Naive B cell (primary cell): ENCODE measurements at regions not wholly inside any gene's neighbourhood (a gene's known extent, or its start where the extent isn't known, plus 50 kb on each side); places are given as distances from the start of the nearest gene placed in this dataset.

Source experiments
- ATAC-seq, 2 donors: fragments of 150-1000 bp; cut with Tn5 transposase; 2 replicates each; pipeline ENCODE4 v1.10.0; 2021; ENCODE audit warnings: low read depth in 2 of 2, mild to moderate bottlenecking in 2 of 2, moderate library complexity in 2 of 2
- DNase-seq: peaks from one replicate; pipeline ENCODE4 v3.0.0; 2022
- H3K27ac Mint-ChIP-seq, 6 donors: one replicate each; pipeline ENCODE4 v1.8.0; 2020 to 2022; ENCODE audit warnings: mild to moderate bottlenecking in 6 of 6, mixed read lengths in 6 of 6, moderate library complexity in 5 of 6, inconsistent platforms in 2 of 6
- H3K27me3 Mint-ChIP-seq, 3 donors: one replicate each; pipeline ENCODE4 v1.8.0; 2021 to 2022; ENCODE audit warnings: mixed read lengths in 3 of 3, mild to moderate bottlenecking in 1 of 3
- H3K36me3 Mint-ChIP-seq, 2 donors: one replicate each; pipeline ENCODE4 v1.8.0; 2020 to 2022; ENCODE audit warnings: mixed read lengths in 2 of 2, inconsistent platforms in 1 of 2, mild to moderate bottlenecking in 1 of 2
- H3K4me1 Mint-ChIP-seq, 3 donors: one replicate each; pipeline ENCODE4 v1.8.0; 2020 to 2022; ENCODE audit warnings: mixed read lengths in 3 of 3, inconsistent platforms in 1 of 3, mild to moderate bottlenecking in 1 of 3, moderate library complexity in 1 of 3
- H3K4me3 Mint-ChIP-seq, 8 donors: one replicate each; pipeline ENCODE4 v1.8.0; 2020 to 2022; ENCODE audit warnings: mild to moderate bottlenecking in 8 of 8, mixed read lengths in 8 of 8, moderate library complexity in 8 of 8, inconsistent platforms in 2 of 8
- H3K9me3 Mint-ChIP-seq, 7 donors: one replicate each; pipeline ENCODE4 v1.8.0; 2020 to 2022; ENCODE audit warnings: mixed read lengths in 7 of 7, mild to moderate bottlenecking in 5 of 7, inconsistent platforms in 2 of 7, moderate library complexity in 1 of 7

DNA sequence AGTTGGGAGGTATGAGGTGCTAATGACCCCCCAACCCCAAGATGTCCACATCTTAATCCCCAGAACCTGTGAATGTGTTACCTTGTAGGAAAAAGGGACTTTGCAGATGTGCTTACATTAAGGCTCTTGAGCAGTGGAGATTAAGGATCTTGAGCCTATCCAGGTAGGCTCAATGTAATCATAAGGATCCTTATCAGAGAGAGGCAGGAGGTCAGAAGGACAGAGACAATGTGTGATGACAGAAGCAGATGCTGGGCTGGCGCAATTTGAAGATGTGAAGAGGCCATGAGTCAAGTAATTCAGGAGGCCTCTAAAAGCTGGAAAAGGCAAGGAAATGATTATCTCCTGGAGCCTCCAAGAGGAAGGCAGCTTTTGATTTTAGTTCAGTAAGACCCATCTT is 90.4 kb upstream of the MAX start:
- H3K27me3 Mint-ChIP-seq, result no peaks in the 10 kb centered on the region
- no peak for ATAC-seq
- H3K4me3 Mint-ChIP-seq, result no peak overlapping the region
- peaks cover 16 to 26% (median 26%) of the 10 kb centered on the region in 3 donors for H3K4me1 Mint-ChIP-seq
- peaks cover 0 to 2% (median 0%) of the 10 kb centered on the region in 7 donors for H3K9me3 Mint-ChIP-seq
- no peak for DNase-seq
- H3K36me3 Mint-ChIP-seq, result no peaks in the 10 kb centered on the region
- H3K27ac Mint-ChIP-seq, result no peak overlapping the region

DNA sequence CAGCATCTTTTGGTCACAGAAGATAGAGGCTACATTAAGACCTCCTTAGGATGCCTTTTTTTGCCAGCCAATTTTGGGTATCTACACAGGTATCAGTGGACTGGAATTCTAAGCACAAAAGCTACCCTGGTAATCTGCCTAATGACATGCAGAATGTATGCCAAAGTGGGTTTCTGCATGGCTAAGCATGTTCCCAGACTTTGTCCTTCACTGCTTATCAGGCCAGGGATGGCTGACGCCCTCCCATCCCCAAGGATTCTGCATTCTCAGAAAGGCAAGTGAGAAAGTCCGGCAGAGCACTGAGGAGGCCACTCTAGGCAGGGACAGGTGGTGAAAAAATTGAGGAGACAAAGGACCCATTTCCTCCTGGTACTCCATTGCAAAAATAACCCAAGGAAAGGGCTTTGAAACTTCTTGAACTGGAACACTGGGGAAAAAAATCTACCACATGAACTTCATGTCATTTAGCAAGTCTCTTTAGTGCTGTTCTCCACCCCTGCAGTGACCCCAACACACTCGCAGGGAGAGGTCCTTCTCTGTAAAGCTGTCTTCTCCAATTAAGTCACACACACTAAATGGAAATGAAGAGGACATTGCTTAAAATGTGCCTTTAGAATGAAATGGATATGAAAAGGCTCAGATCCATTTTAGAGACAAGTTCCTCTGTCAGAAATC is 91.7 kb upstream of the MAX start:
- Mint-ChIP-seq H3K4me3 (no peak overlapping the region), H3K4me1 (peaks cover 15 to 28% (median 24%) of the 10 kb centered on the region in 3 donors), H3K27ac (no peak overlapping the region), H3K27me3 (no peaks in the 10 kb centered on the region), H3K36me3 (no peaks in the 10 kb centered on the region), H3K9me3 (peaks cover 0 to 2% (median 0%) of the 10 kb centered on the region in 7 donors)
- no peak for DNase-seq
- no peak for ATAC-seq

DNA sequence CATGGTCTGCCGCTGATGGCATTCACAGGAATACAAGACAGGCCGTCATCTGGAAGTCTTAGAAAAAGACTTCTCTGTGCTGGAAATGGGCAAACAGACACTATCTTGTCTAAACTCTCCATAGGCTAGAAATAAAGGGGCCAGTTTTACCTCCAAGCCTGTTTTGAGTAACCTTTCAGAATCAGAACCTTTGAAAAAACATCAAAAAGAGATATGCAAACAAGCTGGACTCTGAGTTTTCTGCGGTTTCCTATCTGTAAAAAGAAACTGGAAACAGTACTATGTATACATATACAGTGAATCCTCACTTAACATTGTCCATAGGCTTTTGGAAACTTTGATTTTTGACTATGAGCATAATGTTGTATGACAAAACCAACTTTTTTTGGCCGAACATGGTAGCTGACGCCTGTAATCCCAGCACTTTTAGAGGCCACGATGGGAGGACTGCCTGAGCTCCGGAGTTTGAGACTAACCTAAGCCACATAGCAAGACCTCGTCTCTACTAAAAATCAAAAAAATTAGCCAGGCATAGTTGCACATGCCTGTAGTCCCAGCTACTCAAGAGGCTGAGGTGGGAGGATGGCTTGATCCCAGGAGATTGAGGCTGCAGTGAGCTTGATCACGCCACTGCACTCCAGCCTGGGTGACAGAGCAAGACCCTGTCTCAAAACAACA is 92.9 kb upstream of the MAX start:
- Mint-ChIP-seq H3K4me1 (peaks cover 15 to 28% (median 24%) of the 10 kb centered on the region in 3 donors), H3K27me3 (no peaks in the 10 kb centered on the region), H3K27ac (peak overlapping the region in 3 of 6 donors; percentile 5 to 76 (median 13)), H3K36me3 (no peaks in the 10 kb centered on the region), H3K4me3 (peak overlapping the region in 4 of 8 donors; percentile 24 to 70 (median 46)), H3K9me3 (peaks cover 0 to 2% (median 0%) of the 10 kb centered on the region in 7 donors)
- ATAC-seq (peak; percentile 27 to 59), DNase-seq (no peak)

DNA sequence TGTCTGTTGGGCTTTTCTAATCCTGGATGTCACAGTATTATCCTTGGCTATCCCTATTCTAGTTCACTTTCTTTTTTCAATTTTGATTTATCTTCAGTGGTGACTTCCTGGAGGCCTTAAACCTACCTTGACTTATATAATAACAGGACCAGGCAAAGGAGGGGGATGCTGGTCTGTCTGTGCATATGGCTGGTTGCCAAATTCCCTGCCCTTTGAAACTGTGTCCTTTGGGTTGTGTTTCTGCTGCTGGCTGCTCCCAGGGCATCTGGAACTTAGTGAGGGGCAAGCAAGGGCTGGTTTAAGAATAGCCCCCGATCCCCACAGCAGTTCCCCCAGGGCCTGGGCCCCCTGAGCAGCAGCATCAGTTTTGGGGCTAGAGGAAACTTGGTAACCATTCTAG is 96.0 kb upstream of the MAX start:
- H3K27ac Mint-ChIP-seq, result peak overlapping the region in 1 of 6 donors; percentile 44
- no peaks in the 10 kb centered on the region for H3K27me3 Mint-ChIP-seq
- ATAC-seq (no peak), DNase-seq (no peak)
- H3K9me3 Mint-ChIP-seq, result peaks cover 0 to 2% (median 0%) of the 10 kb centered on the region in 7 donors
- peaks cover 16 to 44% (median 23%) of the 10 kb centered on the region in 3 donors for H3K4me1 Mint-ChIP-seq
- no peak overlapping the region for H3K4me3 Mint-ChIP-seq
- no peaks in the 10 kb centered on the region for H3K36me3 Mint-ChIP-seq

DNA sequence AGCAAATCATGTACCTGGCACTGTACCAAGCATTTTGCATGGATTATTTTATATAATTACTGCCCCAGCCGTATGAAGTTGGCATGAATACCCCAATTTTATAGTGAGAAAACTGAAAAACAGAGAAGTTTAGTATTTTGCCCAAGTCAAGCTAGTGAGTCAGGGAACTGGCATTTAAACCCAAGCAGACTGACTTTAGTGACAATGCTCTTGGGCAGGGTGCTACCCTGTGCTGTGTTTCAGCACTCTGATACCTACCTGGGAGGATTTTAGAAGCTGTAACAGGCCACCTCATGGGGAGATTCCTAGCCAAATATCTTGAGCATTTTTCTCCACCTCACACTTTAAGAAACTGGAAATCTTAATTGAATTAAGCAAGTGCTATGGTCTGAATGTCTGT is 98.1 kb upstream of the MAX start:
- H3K36me3 Mint-ChIP-seq, result no peaks in the 10 kb centered on the region
- no peak overlapping the region for H3K27ac Mint-ChIP-seq
- peaks cover 0 to 3% (median 0%) of the 10 kb centered on the region in 7 donors for H3K9me3 Mint-ChIP-seq
- H3K4me3 Mint-ChIP-seq, result no peak overlapping the region
- H3K4me1 Mint-ChIP-seq, result peaks cover 36 to 54% (median 38%) of the 10 kb centered on the region in 3 donors
- DNase-seq (no peak), ATAC-seq (no peak)
- H3K27me3 Mint-ChIP-seq, result peaks cover 0 to 3% (median 0%) of the 10 kb centered on the region in 3 donors

DNA sequence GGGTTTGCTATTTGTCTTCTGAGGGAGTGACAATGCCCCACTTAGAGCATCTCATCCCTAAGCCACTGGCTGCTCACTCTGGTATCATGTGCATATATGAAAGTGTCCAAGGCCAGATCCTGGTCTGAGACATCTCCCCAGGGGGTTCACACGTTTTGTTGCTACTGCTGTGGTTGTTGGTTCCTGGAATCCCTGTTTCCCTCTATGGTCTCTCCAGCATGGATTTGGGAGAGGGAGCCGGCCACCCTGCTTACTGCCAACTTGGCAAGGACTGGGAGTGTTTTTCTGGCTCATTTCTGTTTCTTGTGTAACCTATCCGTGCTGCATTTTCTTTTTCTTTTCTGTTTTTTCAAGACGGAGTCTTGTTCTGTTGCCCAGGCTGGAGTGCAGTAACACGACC is 101.3 kb upstream of the MAX start:
- H3K4me3 Mint-ChIP-seq, result peak overlapping the region in 6 of 8 donors; percentile 29 to 72 (median 64)
- peak overlapping the region; percentile 84 to 95 (median 89) for H3K27ac Mint-ChIP-seq
- no peak for DNase-seq
- no peaks in the 10 kb centered on the region for H3K36me3 Mint-ChIP-seq
- H3K27me3 Mint-ChIP-seq, result peaks cover 0 to 5% (median 0%) of the 10 kb centered on the region in 3 donors
- peaks cover 0 to 5% (median 0%) of the 10 kb centered on the region in 7 donors for H3K9me3 Mint-ChIP-seq
- H3K4me1 Mint-ChIP-seq, result peaks cover 47 to 70% (median 59%) of the 10 kb centered on the region in 3 donors
- no peak for ATAC-seq

DNA sequence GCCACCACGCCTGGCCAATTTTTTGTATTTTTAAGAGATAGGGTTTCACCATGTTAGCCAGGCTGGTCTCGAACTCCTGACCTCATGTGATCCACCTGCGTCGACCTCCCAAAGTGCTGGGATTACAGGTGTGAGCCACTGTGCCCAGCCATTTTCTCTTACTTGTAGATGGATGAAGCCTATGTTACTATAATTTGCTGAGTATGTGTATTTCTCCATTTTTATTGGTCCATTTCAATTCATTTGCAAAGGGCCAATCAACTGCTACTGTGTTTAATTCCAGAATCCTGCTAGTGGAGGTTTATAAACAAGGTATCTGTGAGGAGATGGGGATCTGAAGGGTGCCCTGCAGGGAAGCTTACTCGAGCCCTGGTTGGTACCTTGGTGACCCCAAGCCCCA is 101.7 kb upstream of the MAX start:
- peak overlapping the region in 5 of 8 donors; percentile 9 to 89 (median 56) for H3K4me3 Mint-ChIP-seq

DNA sequence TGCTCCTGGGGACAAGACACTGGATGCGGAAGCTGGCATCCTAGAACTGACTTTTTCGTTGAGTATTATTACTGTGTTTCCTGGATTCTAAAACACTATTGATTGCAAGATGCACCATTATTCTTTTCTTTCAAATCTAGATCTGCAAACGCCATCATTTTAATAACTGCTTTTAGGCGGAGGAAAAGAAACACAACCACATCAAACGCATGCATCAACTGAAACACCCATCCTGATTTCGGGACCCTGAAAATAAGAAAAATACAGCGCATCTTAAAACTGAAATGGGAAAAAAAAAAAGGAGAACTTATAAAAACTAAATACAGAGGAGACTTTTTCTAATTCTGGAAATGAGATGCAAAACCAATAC is 103.7 kb upstream of the MAX start:
- H3K9me3 Mint-ChIP-seq, result peaks cover 0 to 5% (median 0%) of the 10 kb centered on the region in 7 donors
- peak overlapping the region; percentile 42 to 94 (median 84) for H3K4me3 Mint-ChIP-seq
- peaks cover 63 to 90% (median 78%) of the 10 kb centered on the region in 3 donors for H3K4me1 Mint-ChIP-seq
- ATAC-seq, result no peak
- no peaks in the 10 kb centered on the region for H3K36me3 Mint-ChIP-seq
- peaks cover 0 to 5% (median 0%) of the 10 kb centered on the region in 3 donors for H3K27me3 Mint-ChIP-seq
- no peak for DNase-seq
- peak overlapping the region; percentile 90 to 98 (median 94) for H3K27ac Mint-ChIP-seq

More for the DNA sequence above, 101.7 kb upstream of the MAX start:
- H3K36me3 Mint-ChIP-seq, result no peaks in the 10 kb centered on the region
- DNase-seq (no peak), ATAC-seq (no peak)
- H3K9me3 Mint-ChIP-seq, result peaks cover 0 to 5% (median 0%) of the 10 kb centered on the region in 7 donors
- peaks cover 52 to 75% (median 64%) of the 10 kb centered on the region in 3 donors for H3K4me1 Mint-ChIP-seq
- peaks cover 0 to 5% (median 0%) of the 10 kb centered on the region in 3 donors for H3K27me3 Mint-ChIP-seq
- H3K27ac Mint-ChIP-seq, result peak overlapping the region in 5 of 6 donors; percentile 75 to 95 (median 91)

DNA sequence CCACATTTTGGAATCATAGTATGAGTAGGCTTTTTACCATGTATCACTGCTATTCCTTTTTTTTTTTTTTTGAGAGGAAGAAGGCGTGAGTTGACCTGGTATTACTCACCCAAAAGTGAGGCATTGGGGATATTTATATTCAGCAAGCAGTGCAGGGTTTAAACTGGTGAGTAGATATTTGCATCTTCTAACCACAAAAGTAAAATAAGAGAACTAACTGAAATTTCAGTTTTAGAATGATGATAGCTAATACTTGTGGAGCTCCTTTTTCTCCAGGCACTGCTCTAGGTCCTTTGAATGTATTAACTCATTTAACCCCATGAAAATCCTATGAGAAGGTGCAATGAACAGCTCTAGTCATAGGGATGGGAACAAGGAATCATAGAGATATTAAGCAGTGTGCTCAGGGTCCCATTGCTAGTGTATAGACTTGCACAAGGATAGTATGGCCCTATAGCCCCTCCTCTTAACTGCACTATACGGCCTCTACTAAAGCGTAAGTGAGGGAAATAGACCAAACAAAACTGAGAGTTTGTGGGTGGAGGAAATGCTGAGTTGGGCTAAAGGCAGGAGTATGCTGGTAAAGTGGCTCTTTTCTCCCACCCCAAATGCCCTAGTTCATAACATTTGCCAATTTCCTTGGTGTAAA is 104.3 kb upstream of the MAX start:
- DNase-seq (peak; percentile 81), ATAC-seq (peak; percentile 68 to 69)
- peaks cover 0 to 5% (median 0%) of the 10 kb centered on the region in 3 donors for H3K27me3 Mint-ChIP-seq
- no peaks in the 10 kb centered on the region for H3K36me3 Mint-ChIP-seq
- H3K27ac Mint-ChIP-seq, result peak overlapping the region; percentile 90 to 98 (median 94)
- peaks cover 67 to 89% (median 78%) of the 10 kb centered on the region in 3 donors for H3K4me1 Mint-ChIP-seq
- H3K4me3 Mint-ChIP-seq, result peak overlapping the region; percentile 72 to 94 (median 84)
- H3K9me3 Mint-ChIP-seq, result peaks cover 0 to 5% (median 0%) of the 10 kb centered on the region in 7 donors

DNA sequence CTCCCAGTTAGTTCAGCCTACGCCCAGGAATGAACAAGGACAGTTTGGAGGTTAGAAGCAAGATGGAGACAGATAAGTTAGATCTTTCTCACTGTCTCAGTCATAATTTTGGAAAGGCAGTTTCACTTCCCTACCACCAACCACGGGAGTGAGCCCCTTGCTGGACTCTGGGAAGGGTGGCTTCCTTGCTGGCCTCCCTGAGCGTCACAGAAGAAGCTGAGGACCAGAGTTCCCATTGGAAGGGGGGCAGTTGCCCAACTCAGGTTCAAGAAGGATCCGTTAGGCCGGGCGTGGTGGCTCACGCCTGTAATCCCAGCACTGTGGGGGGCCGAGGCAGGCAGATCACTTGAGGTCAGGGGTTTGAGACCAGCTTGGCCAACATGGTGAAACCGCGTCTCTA is 106.2 kb upstream of the MAX start:
- ATAC-seq (no peak), DNase-seq (peak; percentile 27)
- H3K9me3 Mint-ChIP-seq, result peaks cover 0 to 5% (median 0%) of the 10 kb centered on the region in 7 donors
- H3K27me3 Mint-ChIP-seq, result peaks cover 0 to 5% (median 0%) of the 10 kb centered on the region in 3 donors
- peaks cover 71 to 82% (median 78%) of the 10 kb centered on the region in 3 donors for H3K4me1 Mint-ChIP-seq
- peak overlapping the region; percentile 92 to 98 (median 98) for H3K27ac Mint-ChIP-seq
- peak overlapping the region; percentile 59 to 94 (median 86) for H3K4me3 Mint-ChIP-seq
- H3K36me3 Mint-ChIP-seq, result no peaks in the 10 kb centered on the region

DNA sequence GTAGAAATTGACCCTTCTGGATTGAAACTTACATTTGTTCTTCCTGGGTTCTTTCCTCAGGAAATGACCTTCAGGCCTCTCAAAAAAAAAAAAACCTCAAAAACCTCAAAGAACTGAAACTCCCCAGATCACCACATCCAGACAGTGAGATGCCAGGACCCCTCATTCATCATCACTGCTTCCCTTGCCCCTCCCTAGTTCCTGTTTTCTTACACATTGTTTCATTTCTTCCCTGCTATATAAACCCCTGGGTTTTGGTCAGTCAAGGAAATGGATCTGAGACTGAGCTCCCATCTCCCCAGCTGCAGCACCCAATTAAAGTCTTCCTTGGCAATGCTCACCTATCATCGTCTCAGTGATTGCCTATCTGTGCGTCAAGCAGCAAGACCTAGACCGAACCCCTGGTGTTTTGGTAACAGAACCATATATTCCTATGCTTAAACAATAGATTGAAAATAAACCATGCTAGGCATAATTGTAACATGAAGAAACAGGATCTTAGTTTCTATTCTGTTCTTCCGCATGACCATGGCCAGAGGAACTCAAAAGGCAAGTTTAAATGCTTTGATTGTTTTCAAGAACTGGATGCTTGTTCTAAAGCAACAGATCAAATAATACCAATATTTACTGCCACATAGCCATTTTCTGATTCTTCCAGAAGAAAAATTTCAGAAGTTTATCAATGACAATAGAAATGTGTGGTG is 108.0 kb upstream of the MAX start:
- H3K4me1 Mint-ChIP-seq, result peaks cover 66 to 81% (median 76%) of the 10 kb centered on the region in 3 donors
- H3K4me3 Mint-ChIP-seq, result peak overlapping the region; percentile 48 to 84 (median 76)
- H3K9me3 Mint-ChIP-seq, result peaks cover 0 to 3% (median 0%) of the 10 kb centered on the region in 7 donors
- peak; percentile 68 for DNase-seq
- no peaks in the 10 kb centered on the region for H3K36me3 Mint-ChIP-seq
- H3K27me3 Mint-ChIP-seq, result peaks cover 0 to 3% (median 0%) of the 10 kb centered on the region in 3 donors
- H3K27ac Mint-ChIP-seq, result peak overlapping the region; percentile 81 to 98 (median 94)
- peak; percentile 16 to 24 for ATAC-seq

DNA sequence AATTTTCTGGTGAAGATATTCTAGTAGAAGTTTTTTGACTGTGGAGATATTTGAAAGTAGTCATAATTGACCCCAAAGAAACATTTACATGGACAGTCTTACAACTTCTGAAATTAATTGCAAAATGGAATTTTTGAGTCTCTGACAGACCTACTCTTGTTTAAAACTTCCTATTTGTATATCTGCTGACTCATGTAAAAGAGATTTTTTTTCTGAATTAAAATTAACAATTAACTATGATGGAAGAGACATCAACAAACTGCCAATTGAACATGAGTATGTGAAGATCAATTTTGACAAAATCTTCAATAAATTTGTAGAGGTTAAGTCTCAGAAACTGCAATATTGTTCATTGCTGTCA is 108.5 kb upstream of the MAX start:
- Mint-ChIP-seq H3K36me3 (no peaks in the 10 kb centered on the region), H3K4me3 (peak overlapping the region in 4 of 8 donors; percentile 48 to 84 (median 76)), H3K4me1 (peaks cover 60 to 78% (median 71%) of the 10 kb centered on the region in 3 donors), H3K27ac (peak overlapping the region in 4 of 6 donors; percentile 92 to 98 (median 94)), H3K27me3 (no peaks in the 10 kb centered on the region), H3K9me3 (no peaks in the 10 kb centered on the region)
- ATAC-seq (no peak), DNase-seq (no peak)
